ENCODE measurements at regions not wholly inside any gene's neighbourhood (a gene's known extent, or its start where the extent isn't known, plus 50 kb on each side); places are given as distances from the start of the nearest gene placed in this dataset.

- TF ChIP-seq ZFX (IDR thresholded peaks at IDR 0.05; ENCODE audit: borderline replicate concordance): no peak
- TF ChIP-seq, protein P1, sequence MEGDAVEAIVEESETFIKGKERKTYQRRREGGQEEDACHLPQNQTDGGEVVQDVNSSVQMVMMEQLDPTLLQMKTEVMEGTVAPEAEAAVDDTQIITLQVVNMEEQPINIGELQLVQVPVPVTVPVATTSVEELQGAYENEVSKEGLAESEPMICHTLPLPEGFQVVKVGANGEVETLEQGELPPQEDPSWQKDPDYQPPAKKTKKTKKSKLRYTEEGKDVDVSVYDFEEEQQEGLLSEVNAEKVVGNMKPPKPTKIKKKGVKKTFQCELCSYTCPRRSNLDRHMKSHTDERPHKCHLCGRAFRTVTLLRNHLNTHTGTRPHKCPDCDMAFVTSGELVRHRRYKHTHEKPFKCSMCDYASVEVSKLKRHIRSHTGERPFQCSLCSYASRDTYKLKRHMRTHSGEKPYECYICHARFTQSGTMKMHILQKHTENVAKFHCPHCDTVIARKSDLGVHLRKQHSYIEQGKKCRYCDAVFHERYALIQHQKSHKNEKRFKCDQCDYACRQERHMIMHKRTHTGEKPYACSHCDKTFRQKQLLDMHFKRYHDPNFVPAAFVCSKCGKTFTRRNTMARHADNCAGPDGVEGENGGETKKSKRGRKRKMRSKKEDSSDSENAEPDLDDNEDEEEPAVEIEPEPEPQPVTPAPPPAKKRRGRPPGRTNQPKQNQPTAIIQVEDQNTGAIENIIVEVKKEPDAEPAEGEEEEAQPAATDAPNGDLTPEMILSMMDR (IDR thresholded peaks at IDR 0.05): no peak
Observed at GRCh38 chr14:98816720-98817119, 455.3 kb downstream of the BCL11B start.
